Activated CD4-positive, alpha-beta T cell treated with anti-CD3 and anti-CD28 coated beads, Interleukin-2, amount 10 ng/mL, durations not matched to agents 7 days and 5 days (primary cell): ENCODE measurements at regions not wholly inside any gene's neighbourhood (a gene's known extent, or its start where the extent isn't known, plus 50 kb on each side); places are given as distances from the start of the nearest gene placed in this dataset.
"Not testable (repeated sequence)": the region's sequence is repeated elsewhere in the genome, so short reads cannot be mapped to it uniquely, and the experiment has no call there.

Source experiments
- CTCF ChIA-PET: fragments of 350-600 bp; sonication (Branson Sonifier 250); formaldehyde crosslinking; loops from one replicate; lab custom pipeline; 2021; ENCODE audit warnings: antibody characterized with exemption; lab: Charles Lee
- POLR2A ChIA-PET: fragments of 350-600 bp; sonication (Branson Sonifier 250); formaldehyde crosslinking; loops from one replicate; lab custom pipeline; 2021; ENCODE audit warnings: antibody characterized with exemption; lab: Charles Lee
- DNase-seq: peaks from one replicate; pipeline ENCODE4 v3.0.0-alpha.2; 2020
- H3K27ac Mint-ChIP-seq: one replicate; pipeline ENCODE4 v1.8.0; 2021; ENCODE audit warnings: mild to moderate bottlenecking, moderate library complexity, mixed read lengths
- H3K27me3 Mint-ChIP-seq: one replicate; pipeline ENCODE4 v1.8.0; 2021; ENCODE audit warnings: mixed read lengths
- H3K36me3 Mint-ChIP-seq: one replicate; pipeline ENCODE4 v1.8.0; 2021; ENCODE audit warnings: low read depth, mixed read lengths
- H3K4me1 Mint-ChIP-seq: one replicate; pipeline ENCODE4 v1.8.0; 2021; ENCODE audit warnings: mixed read lengths
- H3K4me3 Mint-ChIP-seq: one replicate; pipeline ENCODE4 v1.8.0; 2021; ENCODE audit warnings: mild to moderate bottlenecking, moderate library complexity, mixed read lengths
- H3K9me3 Mint-ChIP-seq: one replicate; pipeline ENCODE4 v1.8.0; 2021; ENCODE audit warnings: mixed read lengths

DNA sequence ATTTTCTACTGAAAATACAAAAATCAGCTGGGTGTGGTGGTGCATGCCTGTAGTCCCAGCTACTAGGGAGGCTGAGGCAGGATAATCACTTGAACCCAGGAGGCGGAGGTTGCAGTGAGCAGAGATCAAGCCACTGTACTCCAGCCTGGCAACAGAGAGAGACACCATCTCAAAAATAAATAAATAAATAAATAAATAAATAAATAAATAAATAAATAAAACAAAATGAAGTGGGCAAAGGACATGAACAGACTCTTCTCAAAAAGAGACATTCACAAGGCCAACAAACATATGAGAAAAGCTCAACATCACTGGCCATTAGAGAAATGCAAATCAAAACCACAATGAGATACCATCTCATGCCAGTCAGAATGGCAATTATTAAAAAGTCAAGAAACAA, 1097.6 kb downstream of the FAT4 start:
- H3K36me3 Mint-ChIP-seq, H3K4me3 Mint-ChIP-seq, POLR2A ChIA-PET, H3K9me3 Mint-ChIP-seq, H3K4me1 Mint-ChIP-seq, H3K27me3 Mint-ChIP-seq, CTCF ChIA-PET, H3K27ac Mint-ChIP-seq, DNase-seq: not testable (repeated sequence)

DNA sequence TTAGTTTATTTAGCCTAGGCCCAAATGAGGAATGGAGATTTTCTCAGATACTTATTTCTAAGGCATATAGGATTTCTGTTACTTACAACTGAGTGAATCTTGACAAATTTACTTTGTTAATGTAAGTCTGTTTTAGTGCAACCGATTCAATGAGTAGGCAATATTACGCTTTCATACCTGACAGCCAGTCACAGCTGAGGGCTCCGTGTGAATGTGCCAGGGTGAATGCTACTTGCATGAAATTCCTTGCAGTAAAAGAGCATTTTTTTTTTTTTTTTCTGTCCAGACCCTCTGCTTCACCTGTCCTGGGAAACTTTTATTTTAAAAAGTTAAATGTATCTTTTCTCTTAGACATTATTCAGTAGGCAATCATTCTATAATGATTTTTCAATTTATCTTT, 1100.0 kb downstream of the FAT4 start:
- Mint-ChIP-seq H3K27ac (no peak overlapping the region), H3K4me3 (no peak overlapping the region), H3K9me3 (peaks cover 7% of the 10 kb centered on the region), H3K4me1 (no peaks in the 10 kb centered on the region), H3K27me3 (no peaks in the 10 kb centered on the region), H3K36me3 (no peaks in the 10 kb centered on the region)
- POLR2A ChIA-PET, result no interaction called here
- no peak for DNase-seq
- CTCF ChIA-PET, result no interaction called here

DNA sequence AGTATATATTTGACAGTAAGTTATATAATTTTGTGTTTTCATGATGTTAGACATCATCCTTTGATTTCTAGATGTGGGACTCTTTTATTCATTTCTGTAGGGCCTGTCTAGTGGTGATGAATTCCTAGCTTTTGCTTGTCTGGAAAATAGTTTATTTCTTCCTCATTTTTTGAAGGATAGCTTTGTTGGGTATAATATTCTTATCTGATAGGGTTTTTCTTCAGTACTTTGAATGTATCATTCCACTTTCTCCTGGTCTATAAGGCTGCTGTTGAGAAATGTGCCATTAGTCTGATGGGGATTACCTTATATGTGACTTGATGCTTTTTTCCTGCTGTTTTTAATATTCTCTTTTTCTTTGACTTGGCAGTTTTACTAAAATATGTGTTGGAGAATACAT, 1104.5 kb downstream of the FAT4 start:
- Mint-ChIP-seq H3K27me3 (no peaks in the 10 kb centered on the region), H3K4me1 (no peaks in the 10 kb centered on the region), H3K9me3 (peaks cover 8% of the 10 kb centered on the region), H3K27ac (no peak overlapping the region), H3K4me3 (no peak overlapping the region), H3K36me3 (no peaks in the 10 kb centered on the region)
- DNase-seq, result no peak
- ChIA-PET POLR2A (no interaction called here), CTCF (no interaction called here)

DNA sequence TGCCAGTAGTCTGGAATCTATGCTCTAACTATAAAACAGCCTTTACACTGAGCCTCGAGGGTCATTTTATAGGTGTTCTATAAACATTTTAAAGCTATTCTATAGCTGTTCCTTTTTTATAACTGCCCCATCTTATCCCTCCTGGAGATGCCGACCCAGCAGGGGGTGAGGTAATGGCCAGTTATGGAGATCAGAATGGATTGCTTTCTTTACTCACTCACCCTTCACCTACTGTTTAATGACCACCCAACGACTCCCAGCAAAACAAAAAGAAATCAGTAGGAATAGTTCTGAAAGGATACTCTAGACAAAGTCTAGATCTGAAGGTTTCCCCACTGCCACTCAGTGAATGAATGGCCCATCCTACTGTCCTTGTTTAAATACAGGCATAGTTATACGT, 1113.1 kb downstream of the FAT4 start:
- H3K4me1 Mint-ChIP-seq, result no peaks in the 10 kb centered on the region

DNA sequence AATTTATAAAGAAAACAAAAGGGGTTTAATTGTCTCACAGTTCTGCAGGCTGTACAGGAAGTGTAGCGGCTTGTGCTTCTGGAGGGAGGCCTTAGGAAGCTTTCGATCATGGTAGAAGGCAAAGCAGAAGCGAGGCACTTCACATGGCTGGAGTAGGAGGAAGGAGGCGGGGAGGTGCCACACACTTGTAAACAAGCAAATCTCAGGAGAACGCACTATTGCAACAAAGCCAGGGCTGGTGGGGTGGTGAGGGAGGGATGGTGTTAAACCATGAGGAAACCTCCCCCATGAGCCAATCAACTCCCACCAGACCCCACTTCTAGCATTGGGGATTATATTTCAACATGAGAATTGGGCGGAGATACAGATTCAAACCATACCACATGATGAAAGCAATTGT, 1116.3 kb downstream of the FAT4 start:
- no peaks in the 10 kb centered on the region for H3K4me1 Mint-ChIP-seq

More for the DNA sequence above, 1113.1 kb downstream of the FAT4 start:
- no peak for DNase-seq
- H3K27me3 Mint-ChIP-seq, result no peaks in the 10 kb centered on the region
- ChIA-PET POLR2A (no interaction called here), CTCF (no interaction called here)
- H3K4me3 Mint-ChIP-seq, result no peak overlapping the region
- no peaks in the 10 kb centered on the region for H3K36me3 Mint-ChIP-seq
- no peaks in the 10 kb centered on the region for H3K9me3 Mint-ChIP-seq
- H3K27ac Mint-ChIP-seq, result no peak overlapping the region

DNA sequence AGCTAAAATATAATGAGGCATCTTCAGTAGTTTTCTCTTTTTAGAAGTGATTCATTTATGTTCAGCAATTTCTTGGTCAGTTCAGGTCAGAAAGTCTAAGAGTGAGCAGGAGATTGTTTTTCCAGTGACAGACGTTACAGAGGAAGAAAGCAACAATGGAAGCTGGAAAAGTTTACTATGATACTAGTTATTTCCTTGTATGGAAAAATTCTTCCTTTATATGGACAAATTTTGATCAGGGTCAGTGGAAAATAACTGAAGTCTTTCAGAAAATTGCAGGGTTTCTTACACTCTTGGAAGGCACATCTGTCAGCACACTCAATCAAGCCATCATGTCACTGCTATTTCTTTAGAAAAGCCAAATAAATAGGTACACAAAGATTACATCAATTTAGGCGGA, 1120.7 kb downstream of the FAT4 start:
- Mint-ChIP-seq H3K27me3 (no peaks in the 10 kb centered on the region), H3K4me3 (no peak overlapping the region), H3K27ac (no peak overlapping the region), H3K36me3 (no peaks in the 10 kb centered on the region), H3K9me3 (no peaks in the 10 kb centered on the region), H3K4me1 (no peaks in the 10 kb centered on the region)
- ChIA-PET CTCF (no interaction called here), POLR2A (no interaction called here)
- DNase-seq, result no peak

More for the DNA sequence above, 1116.3 kb downstream of the FAT4 start:
- H3K27me3 Mint-ChIP-seq, result no peaks in the 10 kb centered on the region
- no peaks in the 10 kb centered on the region for H3K36me3 Mint-ChIP-seq
- H3K4me3 Mint-ChIP-seq, result no peak overlapping the region
- ChIA-PET POLR2A (no interaction called here), CTCF (no interaction called here)
- no peak overlapping the region for H3K27ac Mint-ChIP-seq
- no peaks in the 10 kb centered on the region for H3K9me3 Mint-ChIP-seq
- DNase-seq, result no peak

DNA sequence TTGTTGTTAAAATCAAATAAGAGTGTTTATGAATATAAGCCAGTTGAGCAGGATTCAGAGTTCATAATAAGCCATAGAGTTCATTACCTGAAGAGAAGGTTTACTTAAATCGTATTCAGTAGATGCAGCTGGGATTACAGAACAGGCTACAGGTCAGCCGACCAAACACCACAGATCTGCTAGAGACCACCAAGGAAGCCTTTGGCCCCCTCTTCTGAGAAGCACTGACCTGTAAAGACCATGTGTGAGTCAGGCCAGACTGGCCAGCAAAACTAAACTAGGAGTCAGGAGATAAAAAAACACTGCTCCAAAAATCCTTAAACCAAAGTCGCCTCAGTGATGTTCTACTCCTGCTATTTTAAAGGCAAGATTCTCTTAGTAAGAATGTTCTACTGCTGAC, 1125.5 kb downstream of the FAT4 start:
- no peaks in the 10 kb centered on the region for H3K36me3 Mint-ChIP-seq
- H3K27ac Mint-ChIP-seq, result no peak overlapping the region
- no peak for DNase-seq
- H3K4me3 Mint-ChIP-seq, result no peak overlapping the region
- no peaks in the 10 kb centered on the region for H3K4me1 Mint-ChIP-seq
- H3K9me3 Mint-ChIP-seq, result peaks cover 3% of the 10 kb centered on the region
- no peaks in the 10 kb centered on the region for H3K27me3 Mint-ChIP-seq
- CTCF ChIA-PET, result no interaction called here
- POLR2A ChIA-PET, result no interaction called here

DNA sequence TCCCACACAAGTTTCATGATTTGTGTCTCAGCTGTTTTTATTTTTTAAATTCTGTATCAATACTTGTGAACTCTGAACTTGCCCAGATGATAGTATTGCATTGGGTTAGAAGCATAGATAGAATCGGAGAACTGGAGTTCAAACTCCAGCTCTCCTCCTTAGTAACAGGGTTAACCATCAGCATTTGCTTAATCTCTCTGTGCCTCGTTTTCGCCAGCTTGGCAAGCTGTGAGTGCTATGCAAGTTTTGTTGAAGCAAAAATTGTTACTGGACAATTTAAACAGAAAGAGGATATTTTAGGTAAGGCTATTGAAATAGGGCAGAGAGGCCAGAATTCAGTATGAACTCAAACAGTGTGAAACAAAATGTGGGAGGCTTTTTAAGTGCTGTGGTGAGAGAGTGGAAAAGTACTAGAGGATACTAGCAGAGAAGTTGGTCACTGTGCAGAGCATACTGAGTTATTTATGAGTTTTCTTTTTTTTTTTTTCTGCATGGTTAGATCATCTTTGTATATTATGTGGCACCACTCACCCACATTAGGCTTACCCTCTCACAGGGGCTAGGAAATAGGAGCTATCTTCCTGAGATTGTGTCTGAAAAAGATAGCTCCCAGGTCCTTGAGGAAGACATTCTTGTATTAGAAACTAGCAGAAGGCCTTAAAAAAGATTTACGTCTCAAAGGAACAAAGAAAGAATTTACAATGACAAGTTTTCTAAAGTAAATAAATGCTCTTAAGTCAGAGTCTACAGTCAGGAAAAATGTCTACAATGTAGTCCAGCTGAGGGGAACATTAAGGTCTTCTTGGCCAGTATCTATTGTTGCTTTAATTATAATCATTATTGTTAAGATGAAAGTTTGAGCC, 1126.6 kb downstream of the FAT4 start:
- Mint-ChIP-seq H3K4me3 (no peak overlapping the region), H3K27ac (no peak overlapping the region), H3K27me3 (no peaks in the 10 kb centered on the region), H3K4me1 (no peaks in the 10 kb centered on the region), H3K36me3 (no peaks in the 10 kb centered on the region), H3K9me3 (peaks cover 5% of the 10 kb centered on the region)
- no peak for DNase-seq
- POLR2A ChIA-PET, result no interaction called here
- CTCF ChIA-PET, result no interaction called here

DNA sequence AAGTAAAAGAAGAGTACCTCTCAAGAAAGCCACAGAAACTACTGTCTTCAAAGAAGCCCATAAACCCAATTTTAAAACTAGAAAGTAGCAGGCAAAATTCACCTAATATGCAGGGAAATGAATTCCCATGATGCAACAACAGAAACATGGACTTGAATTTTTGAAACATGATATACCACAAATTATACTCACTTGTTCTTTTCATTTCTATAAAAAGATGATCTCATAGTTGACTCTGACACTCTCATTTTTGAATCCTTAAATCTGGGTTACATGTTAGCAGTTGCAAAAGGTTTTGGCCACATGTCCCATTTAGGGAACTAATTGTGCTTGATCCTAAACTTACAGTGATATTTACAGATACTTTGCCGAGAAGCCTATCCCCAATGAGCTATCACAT, 1130.8 kb downstream of the FAT4 start:
- H3K27me3 Mint-ChIP-seq, result no peaks in the 10 kb centered on the region
- DNase-seq, result no peak
- ChIA-PET POLR2A (no interaction called here), CTCF (no interaction called here)
- H3K36me3 Mint-ChIP-seq, result no peaks in the 10 kb centered on the region
- no peak overlapping the region for H3K4me3 Mint-ChIP-seq
- no peak overlapping the region for H3K27ac Mint-ChIP-seq
- no peaks in the 10 kb centered on the region for H3K4me1 Mint-ChIP-seq
- H3K9me3 Mint-ChIP-seq, result peaks cover 5% of the 10 kb centered on the region

DNA sequence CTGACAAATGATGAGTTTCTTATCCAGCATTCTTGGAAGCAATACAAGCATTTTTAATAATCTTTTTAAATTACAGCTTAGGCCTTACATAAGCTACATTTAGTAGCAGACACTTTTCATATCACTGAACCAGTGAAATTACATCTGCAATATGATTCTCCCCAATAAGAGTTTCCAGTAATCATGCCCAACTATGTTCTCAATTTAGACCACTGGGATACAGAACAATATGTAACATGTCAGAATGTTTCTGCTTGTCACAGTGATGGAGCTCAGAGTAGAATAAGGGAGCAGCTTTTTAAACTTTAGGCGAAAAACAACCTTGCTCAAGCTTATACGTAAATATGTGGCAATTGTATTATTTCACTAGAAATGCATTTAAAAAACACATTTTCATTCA, 1132.2 kb downstream of the FAT4 start:
- ChIA-PET CTCF (no interaction called here), POLR2A (no interaction called here)
- peaks cover 5% of the 10 kb centered on the region for H3K9me3 Mint-ChIP-seq
- no peak for DNase-seq
- H3K27ac Mint-ChIP-seq, result no peak overlapping the region
- no peaks in the 10 kb centered on the region for H3K27me3 Mint-ChIP-seq
- no peaks in the 10 kb centered on the region for H3K4me1 Mint-ChIP-seq
- H3K4me3 Mint-ChIP-seq, result no peak overlapping the region
- H3K36me3 Mint-ChIP-seq, result no peaks in the 10 kb centered on the region

DNA sequence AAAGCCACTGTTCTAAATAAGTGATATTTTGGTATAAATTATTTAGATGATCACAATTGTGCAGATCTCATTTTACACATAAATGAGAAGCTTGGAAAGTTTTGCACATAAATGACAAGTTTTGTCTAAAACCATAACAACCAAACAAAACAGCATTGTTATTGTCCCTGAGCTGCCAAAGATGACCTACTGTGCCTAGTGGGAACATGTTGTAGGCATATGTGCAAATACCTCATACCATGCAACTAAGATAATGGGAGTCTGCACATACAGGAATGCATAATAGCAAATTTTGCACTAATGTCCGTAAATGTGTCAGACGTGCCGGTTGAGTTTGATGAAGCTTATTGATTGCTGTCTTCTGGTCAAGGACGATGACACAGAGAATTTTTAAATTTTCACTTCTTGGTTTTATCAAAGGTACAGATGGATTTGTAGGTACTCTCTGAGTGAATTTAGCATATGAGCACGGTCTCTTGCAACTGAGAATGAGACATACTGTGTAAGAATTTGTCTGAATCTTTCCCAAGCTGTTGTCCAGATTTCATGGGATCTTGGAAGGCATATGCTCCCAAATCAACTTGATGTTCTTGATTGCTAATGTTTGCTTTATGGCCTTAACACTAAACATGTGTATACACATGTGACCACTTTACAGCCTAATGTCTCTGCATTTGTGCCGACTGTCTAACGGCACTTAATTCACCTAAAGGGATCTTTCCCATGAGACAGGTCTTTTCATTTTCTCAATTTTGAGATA, 1133.5 kb downstream of the FAT4 start:
- DNase-seq, result no peak
- Mint-ChIP-seq H3K9me3 (peaks cover 3% of the 10 kb centered on the region), H3K4me1 (no peaks in the 10 kb centered on the region), H3K36me3 (no peaks in the 10 kb centered on the region), H3K27me3 (no peaks in the 10 kb centered on the region), H3K27ac (no peak overlapping the region), H3K4me3 (no peak overlapping the region)
- POLR2A ChIA-PET, result no interaction called here
- CTCF ChIA-PET, result no interaction called here

DNA sequence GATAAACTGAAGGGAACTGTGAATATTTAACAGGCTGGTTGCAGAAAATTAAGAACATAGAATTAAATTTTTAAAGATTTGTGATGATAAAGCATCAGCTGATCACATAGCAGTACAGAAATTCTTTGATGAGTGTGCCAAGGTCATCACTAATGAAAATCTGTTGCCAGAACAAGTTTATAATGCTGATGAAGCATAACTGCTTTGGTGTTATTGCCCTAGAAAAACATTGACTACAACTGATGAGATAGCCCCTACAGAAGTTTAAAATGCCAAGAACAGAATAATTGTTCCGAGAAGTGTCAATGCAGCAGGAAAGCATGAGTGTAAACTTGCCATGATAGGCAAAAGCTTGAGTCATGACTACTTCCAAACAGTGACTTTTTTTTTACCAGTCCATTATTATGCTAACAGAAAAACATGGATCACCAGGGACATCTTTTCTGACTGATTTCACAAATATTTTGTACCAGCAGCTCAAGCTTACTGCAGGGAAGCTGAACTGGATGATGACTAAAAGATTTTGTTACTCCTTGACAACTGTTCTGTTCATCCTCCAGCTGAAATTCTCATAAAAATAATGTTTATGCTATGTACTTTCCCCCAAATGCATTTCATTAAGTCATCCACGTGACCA, 1136.6 kb downstream of the FAT4 start:
- H3K27ac Mint-ChIP-seq, result no peak overlapping the region
- no peaks in the 10 kb centered on the region for H3K36me3 Mint-ChIP-seq
- no peak overlapping the region for H3K4me3 Mint-ChIP-seq
- DNase-seq, result no peak
- POLR2A ChIA-PET, result no interaction called here
- no peaks in the 10 kb centered on the region for H3K4me1 Mint-ChIP-seq
- H3K9me3 Mint-ChIP-seq, result peaks cover 3% of the 10 kb centered on the region
- H3K27me3 Mint-ChIP-seq, result no peaks in the 10 kb centered on the region
- CTCF ChIA-PET, result no interaction called here

DNA sequence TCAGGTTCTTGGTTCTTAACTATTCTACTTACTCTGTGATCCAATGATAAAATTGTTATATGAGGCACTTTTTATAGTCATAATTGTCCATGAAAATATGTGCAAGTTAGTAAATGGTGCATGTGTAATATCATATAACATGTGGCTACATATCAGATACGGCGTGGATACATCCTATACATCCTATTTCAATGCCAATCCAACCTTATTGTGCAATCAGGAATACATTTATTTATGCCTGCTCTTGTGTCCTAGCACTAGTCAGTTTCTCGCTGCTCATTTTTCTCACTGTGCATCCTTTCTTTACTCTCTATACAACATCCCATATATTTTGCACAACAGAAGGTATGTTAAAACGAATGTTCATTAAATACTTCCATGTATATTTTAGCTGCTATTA, 1141.1 kb downstream of the FAT4 start:
- Mint-ChIP-seq H3K27me3 (no peaks in the 10 kb centered on the region), H3K27ac (no peak overlapping the region), H3K4me1 (no peaks in the 10 kb centered on the region), H3K36me3 (no peaks in the 10 kb centered on the region), H3K4me3 (no peak overlapping the region), H3K9me3 (peaks cover 3% of the 10 kb centered on the region)
- ChIA-PET CTCF (no interaction called here), POLR2A (no interaction called here)
- DNase-seq, result no peak
